ENCODE measurements at regions not wholly inside any gene's neighbourhood (a gene's known extent, or its start where the extent isn't known, plus 50 kb on each side); places are given as distances from the start of the nearest gene placed in this dataset.

DNA sequence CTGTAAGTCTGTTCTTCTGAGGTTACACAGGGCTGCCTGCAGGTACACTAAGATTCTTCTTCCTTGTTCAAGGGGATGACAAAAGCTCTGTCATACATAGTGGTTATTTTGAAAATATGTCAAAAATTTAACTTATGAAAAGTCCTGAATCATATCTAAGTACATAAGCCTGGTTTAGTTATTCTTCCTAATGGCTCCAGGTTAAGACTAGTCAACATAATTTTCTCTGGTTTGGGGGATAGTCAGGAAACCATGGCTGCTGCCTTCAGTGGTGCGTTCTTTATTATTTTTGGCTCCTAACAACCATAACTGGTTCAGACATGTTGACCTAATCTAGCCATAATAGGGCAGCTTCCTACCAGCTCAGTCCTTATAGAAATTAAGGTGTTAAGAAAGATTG is 257.4 kb upstream of the DDI1 start:
- Histone ChIP-seq H3K4me3 (ENCODE audit: low read length in 2 of 2) (no peak overlapping the region), H3K9me3 (ENCODE audit: control insufficient read depth in 2 of 2, low read length in 2 of 2) (no peaks in the 10 kb centered on the region), H3K9ac (ENCODE audit: low read depth in 1 of 2, low read length in 2 of 2) (no peak overlapping the region), H3K4me1 (ENCODE audit: control insufficient read depth in 2 of 2, insufficient read depth in 2 of 2, low read length in 2 of 2) (no peaks in the 10 kb centered on the region), H3K27me3 (ENCODE audit: control insufficient read depth in 2 of 2, insufficient read depth in 2 of 2, low read length in 2 of 2) (no peaks in the 10 kb centered on the region), H3K36me3 (ENCODE audit: control insufficient read depth in 2 of 2, insufficient read depth in 2 of 2, low read length in 2 of 2) (no peaks in the 10 kb centered on the region), H3K27ac (ENCODE audit: low read depth in 2 of 2, low read length in 2 of 2) (no peak overlapping the region)

DNA sequence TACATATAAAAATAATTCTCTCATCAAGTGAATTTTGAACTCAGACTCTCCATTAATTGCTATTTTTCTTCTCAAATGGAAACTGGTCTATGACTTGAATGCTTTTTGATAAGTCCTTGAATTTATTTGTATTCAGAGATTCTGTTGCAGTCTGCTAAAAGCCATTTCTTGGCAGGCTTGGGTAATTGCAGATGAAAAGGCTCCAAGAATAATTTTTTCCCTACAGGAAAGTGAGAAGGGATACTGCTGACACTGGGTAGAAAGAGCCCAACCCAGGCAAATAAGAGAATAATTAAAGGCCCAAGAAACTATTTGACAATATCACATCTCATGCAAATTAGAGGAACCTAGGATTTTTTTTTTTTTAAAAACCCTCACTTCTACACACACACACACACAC is 246.5 kb upstream of the DDI1 start:
- Histone ChIP-seq H3K4me3 (ENCODE audit: low read length in 2 of 2) (no peak overlapping the region), H3K9me3 (ENCODE audit: control insufficient read depth in 2 of 2, low read length in 2 of 2) (peaks cover 0 to 2% of the 10 kb centered on the region in 2 donors)

DNA sequence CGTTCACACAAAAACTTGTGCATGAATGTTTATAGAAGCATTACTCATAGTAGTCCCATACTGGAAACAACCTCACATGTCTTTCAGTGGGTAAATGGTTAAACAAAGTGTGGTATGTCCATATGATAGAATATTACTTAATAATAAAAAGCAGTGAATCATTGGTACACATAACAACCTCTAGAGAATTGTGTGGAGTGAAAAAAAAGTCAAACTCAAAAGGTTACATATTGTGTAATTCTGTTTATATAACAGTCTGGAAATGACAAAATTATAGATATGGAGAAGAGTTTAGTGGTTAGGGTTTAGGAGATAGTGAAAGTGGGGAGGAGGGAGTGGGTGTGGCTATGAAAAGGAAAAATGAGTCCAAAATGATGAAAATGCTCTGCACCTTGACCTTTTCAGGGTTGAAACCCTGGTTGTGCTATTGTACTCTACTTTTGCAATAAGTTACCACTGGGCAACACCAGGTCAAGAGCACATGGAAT is 243.4 kb upstream of the DDI1 start:
- H3K36me3 ChIP-seq (ENCODE audit: control insufficient read depth in 2 of 2, insufficient read depth in 2 of 2, low read length in 2 of 2): no peaks in the 10 kb centered on the region
- H3K9ac ChIP-seq (ENCODE audit: low read depth in 1 of 2, low read length in 2 of 2): no peak overlapping the region
- H3K27ac ChIP-seq (ENCODE audit: low read depth in 2 of 2, low read length in 2 of 2): no peak overlapping the region
- H3K4me3 ChIP-seq (ENCODE audit: low read length in 2 of 2): no peak overlapping the region
- peaks cover 0 to 2% of the 10 kb centered on the region in 2 donors for H3K4me1 ChIP-seq (ENCODE audit: control insufficient read depth in 2 of 2, insufficient read depth in 2 of 2, low read length in 2 of 2)
- H3K9me3 ChIP-seq (ENCODE audit: control insufficient read depth in 2 of 2, low read length in 2 of 2): peaks cover 0 to 2% of the 10 kb centered on the region in 2 donors
- H3K27me3 ChIP-seq (ENCODE audit: control insufficient read depth in 2 of 2, insufficient read depth in 2 of 2, low read length in 2 of 2): no peaks in the 10 kb centered on the region

More for the DNA sequence above, 246.5 kb upstream of the DDI1 start:
- no peaks in the 10 kb centered on the region for H3K4me1 ChIP-seq (ENCODE audit: control insufficient read depth in 2 of 2, insufficient read depth in 2 of 2, low read length in 2 of 2)
- H3K36me3 ChIP-seq (ENCODE audit: control insufficient read depth in 2 of 2, insufficient read depth in 2 of 2, low read length in 2 of 2): no peaks in the 10 kb centered on the region
- H3K9ac ChIP-seq (ENCODE audit: low read depth in 1 of 2, low read length in 2 of 2): no peak overlapping the region
- H3K27me3 ChIP-seq (ENCODE audit: control insufficient read depth in 2 of 2, insufficient read depth in 2 of 2, low read length in 2 of 2): no peaks in the 10 kb centered on the region
- H3K27ac ChIP-seq (ENCODE audit: low read depth in 2 of 2, low read length in 2 of 2): no peak overlapping the region

DNA sequence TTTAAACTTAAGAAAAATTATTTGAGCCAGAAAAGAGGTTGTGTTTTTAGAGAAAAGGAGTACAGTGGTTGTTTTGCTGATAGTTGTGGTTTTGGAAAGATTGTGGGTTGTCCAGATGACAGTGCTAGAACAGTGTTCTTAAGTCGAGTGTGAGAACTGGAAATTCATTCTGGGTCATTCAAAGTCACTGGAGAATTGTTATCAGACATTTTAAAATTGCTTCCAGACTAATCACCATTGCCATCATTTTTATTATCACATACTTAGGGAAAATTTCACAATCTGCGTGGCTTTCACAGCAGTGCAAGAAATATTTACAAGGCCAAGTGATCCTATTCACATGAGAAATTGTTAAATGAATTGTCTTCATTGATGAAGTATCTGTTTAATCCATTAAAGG is 242.2 kb upstream of the DDI1 start:
- H3K27me3 ChIP-seq (ENCODE audit: control insufficient read depth in 2 of 2, insufficient read depth in 2 of 2, low read length in 2 of 2): no peaks in the 10 kb centered on the region
- peaks cover 0 to 2% of the 10 kb centered on the region in 2 donors for H3K9me3 ChIP-seq (ENCODE audit: control insufficient read depth in 2 of 2, low read length in 2 of 2)
- no peak overlapping the region for H3K27ac ChIP-seq (ENCODE audit: low read depth in 2 of 2, low read length in 2 of 2)
- H3K9ac ChIP-seq (ENCODE audit: low read depth in 1 of 2, low read length in 2 of 2): no peak overlapping the region
- no peaks in the 10 kb centered on the region for H3K36me3 ChIP-seq (ENCODE audit: control insufficient read depth in 2 of 2, insufficient read depth in 2 of 2, low read length in 2 of 2)
- H3K4me1 ChIP-seq (ENCODE audit: control insufficient read depth in 2 of 2, insufficient read depth in 2 of 2, low read length in 2 of 2): peaks cover 0 to 2% of the 10 kb centered on the region in 2 donors
- no peak overlapping the region for H3K4me3 ChIP-seq (ENCODE audit: low read length in 2 of 2)

DNA sequence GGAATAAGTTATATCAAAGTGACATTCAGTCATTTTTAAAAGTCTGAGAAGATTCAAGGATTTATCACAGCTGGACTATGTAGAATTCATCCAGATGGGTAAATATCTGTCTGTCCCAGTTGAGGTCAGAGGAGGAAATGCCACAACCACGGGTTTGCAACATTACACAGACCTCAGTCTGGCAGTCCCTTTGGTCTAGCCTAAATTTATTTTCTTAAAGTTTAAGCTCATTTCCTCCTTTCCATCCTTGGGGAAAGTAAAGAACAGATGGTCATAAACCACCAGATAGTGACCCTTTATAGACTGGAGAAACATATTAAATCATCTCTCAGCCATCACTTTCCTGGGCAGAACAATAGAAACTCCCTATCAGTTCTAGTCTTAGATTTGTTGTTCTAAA is 238.4 kb upstream of the DDI1 start:
- H3K4me1 ChIP-seq (ENCODE audit: control insufficient read depth in 2 of 2, insufficient read depth in 2 of 2, low read length in 2 of 2): peaks cover 0 to 2% of the 10 kb centered on the region in 2 donors
- H3K27ac ChIP-seq (ENCODE audit: low read depth in 2 of 2, low read length in 2 of 2): no peak overlapping the region
- no peaks in the 10 kb centered on the region for H3K9me3 ChIP-seq (ENCODE audit: control insufficient read depth in 2 of 2, low read length in 2 of 2)
- no peak overlapping the region for H3K4me3 ChIP-seq (ENCODE audit: low read length in 2 of 2)
- no peak overlapping the region for H3K9ac ChIP-seq (ENCODE audit: low read depth in 1 of 2, low read length in 2 of 2)
- H3K36me3 ChIP-seq (ENCODE audit: control insufficient read depth in 2 of 2, insufficient read depth in 2 of 2, low read length in 2 of 2): no peaks in the 10 kb centered on the region
- no peaks in the 10 kb centered on the region for H3K27me3 ChIP-seq (ENCODE audit: control insufficient read depth in 2 of 2, insufficient read depth in 2 of 2, low read length in 2 of 2)

DNA sequence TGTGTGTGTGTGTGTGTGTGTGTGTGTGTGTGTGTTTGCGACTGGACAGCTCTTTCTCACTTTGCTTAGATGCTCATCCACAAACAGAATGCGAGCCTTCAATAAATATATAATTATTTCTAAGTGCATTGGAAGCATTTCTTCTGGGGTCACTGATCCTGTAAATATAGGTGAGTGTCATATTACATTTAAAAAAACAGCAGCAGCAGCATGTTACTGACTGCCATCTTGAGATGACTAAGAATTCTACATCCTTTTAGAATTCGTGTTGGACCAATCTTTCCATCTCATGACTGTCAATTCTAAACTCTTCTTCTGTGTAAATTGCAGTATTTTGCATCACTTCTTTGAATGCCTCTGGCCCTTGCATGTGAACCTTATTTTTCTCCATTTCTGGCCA is 238.0 kb upstream of the DDI1 start:
- Histone ChIP-seq H3K9ac (ENCODE audit: low read depth in 1 of 2, low read length in 2 of 2) (no peak overlapping the region), H3K27me3 (ENCODE audit: control insufficient read depth in 2 of 2, insufficient read depth in 2 of 2, low read length in 2 of 2) (no peaks in the 10 kb centered on the region), H3K4me3 (ENCODE audit: low read length in 2 of 2) (no peak overlapping the region), H3K27ac (ENCODE audit: low read depth in 2 of 2, low read length in 2 of 2) (no peak overlapping the region), H3K9me3 (ENCODE audit: control insufficient read depth in 2 of 2, low read length in 2 of 2) (no peaks in the 10 kb centered on the region), H3K36me3 (ENCODE audit: control insufficient read depth in 2 of 2, insufficient read depth in 2 of 2, low read length in 2 of 2) (no peaks in the 10 kb centered on the region), H3K4me1 (ENCODE audit: control insufficient read depth in 2 of 2, insufficient read depth in 2 of 2, low read length in 2 of 2) (peaks cover 0 to 2% of the 10 kb centered on the region in 2 donors)

DNA sequence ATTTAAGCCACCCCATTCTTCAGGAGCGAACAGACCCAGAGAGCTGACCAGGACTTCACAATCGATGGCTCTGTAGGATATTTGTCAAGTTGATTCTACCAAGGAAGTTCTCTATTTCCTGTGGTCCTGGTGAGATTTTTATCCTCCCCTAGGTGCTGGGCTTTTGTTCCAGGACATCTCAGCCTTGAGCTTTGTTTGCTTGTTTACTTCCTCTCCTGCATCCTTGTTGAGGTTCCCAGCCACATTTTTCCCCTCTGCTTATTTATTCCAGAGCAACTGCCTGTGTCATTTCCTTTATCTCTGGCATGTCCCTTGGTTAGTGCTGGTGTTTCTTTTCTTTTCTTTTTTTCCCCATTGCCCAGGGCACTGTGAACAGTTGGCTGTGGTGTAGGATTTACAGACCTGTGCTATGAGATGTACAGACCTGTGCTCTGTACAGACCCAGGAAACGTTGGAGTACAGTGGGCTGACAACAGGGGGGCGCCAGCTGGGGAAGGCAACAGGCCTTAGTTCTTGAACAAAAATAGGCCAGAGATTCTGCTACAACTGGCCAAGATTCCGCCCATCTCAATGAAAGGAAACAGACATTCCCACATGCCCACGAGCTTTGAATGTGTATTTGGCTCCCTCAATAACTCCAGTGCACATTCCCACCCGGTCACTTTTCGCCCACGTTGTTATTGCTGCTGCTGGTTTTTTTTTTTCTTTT is 235.9 kb upstream of the DDI1 start:
- no peak overlapping the region for H3K27ac ChIP-seq (ENCODE audit: low read depth in 2 of 2, low read length in 2 of 2)
- no peak overlapping the region for H3K9ac ChIP-seq (ENCODE audit: low read depth in 1 of 2, low read length in 2 of 2)
- peaks cover 0 to 6% of the 10 kb centered on the region in 2 donors for H3K4me1 ChIP-seq (ENCODE audit: control insufficient read depth in 2 of 2, insufficient read depth in 2 of 2, low read length in 2 of 2)
- no peaks in the 10 kb centered on the region for H3K9me3 ChIP-seq (ENCODE audit: control insufficient read depth in 2 of 2, low read length in 2 of 2)
- no peak overlapping the region for H3K4me3 ChIP-seq (ENCODE audit: low read length in 2 of 2)
- H3K27me3 ChIP-seq (ENCODE audit: control insufficient read depth in 2 of 2, insufficient read depth in 2 of 2, low read length in 2 of 2): no peaks in the 10 kb centered on the region
- no peaks in the 10 kb centered on the region for H3K36me3 ChIP-seq (ENCODE audit: control insufficient read depth in 2 of 2, insufficient read depth in 2 of 2, low read length in 2 of 2)

DNA sequence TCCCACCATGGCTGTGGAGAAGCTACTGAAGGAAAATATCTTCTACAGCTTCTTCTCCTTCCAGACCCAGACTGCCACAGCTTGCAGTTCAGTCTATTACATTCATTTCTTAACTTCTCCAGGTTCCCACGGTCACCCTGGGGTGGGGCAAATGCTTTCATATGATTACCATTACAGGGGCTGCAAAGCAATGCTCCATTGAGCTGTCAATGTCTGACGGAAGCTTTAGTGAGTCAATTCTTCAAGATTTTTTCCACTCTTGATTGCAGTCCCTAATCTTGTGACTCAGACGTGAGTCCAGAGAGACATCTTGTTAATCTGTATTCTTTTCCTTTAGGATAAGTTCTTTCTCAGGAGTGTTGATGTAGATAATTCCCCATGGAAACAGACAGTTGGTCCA is 233.4 kb upstream of the DDI1 start:
- Histone ChIP-seq H3K27me3 (ENCODE audit: control insufficient read depth in 2 of 2, insufficient read depth in 2 of 2, low read length in 2 of 2) (no peaks in the 10 kb centered on the region), H3K9me3 (ENCODE audit: control insufficient read depth in 2 of 2, low read length in 2 of 2) (no peaks in the 10 kb centered on the region), H3K27ac (ENCODE audit: low read depth in 2 of 2, low read length in 2 of 2) (no peak overlapping the region), H3K4me3 (ENCODE audit: low read length in 2 of 2) (no peak overlapping the region), H3K9ac (ENCODE audit: low read depth in 1 of 2, low read length in 2 of 2) (no peak overlapping the region), H3K36me3 (ENCODE audit: control insufficient read depth in 2 of 2, insufficient read depth in 2 of 2, low read length in 2 of 2) (no peaks in the 10 kb centered on the region), H3K4me1 (ENCODE audit: control insufficient read depth in 2 of 2, insufficient read depth in 2 of 2, low read length in 2 of 2) (peaks cover 0 to 8% of the 10 kb centered on the region in 2 donors)

DNA sequence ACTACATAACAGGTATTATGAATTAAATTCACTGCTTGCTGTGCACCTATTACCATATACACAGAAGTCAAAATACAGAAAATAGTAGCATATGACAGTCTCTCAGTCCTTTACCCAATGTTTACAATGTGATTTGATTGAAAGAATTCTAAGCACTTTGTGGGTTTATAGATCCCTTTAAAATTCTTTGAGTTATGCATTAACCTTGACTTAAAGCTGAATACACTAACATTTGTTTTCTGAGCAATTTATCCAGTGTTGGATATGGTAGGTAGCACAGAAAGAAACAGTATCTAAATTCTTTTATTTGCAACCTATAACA is 230.8 kb upstream of the DDI1 start:
- no peaks in the 10 kb centered on the region for H3K9me3 ChIP-seq (ENCODE audit: control insufficient read depth in 2 of 2, low read length in 2 of 2)
- no peaks in the 10 kb centered on the region for H3K36me3 ChIP-seq (ENCODE audit: control insufficient read depth in 2 of 2, insufficient read depth in 2 of 2, low read length in 2 of 2)
- no peak overlapping the region for H3K9ac ChIP-seq (ENCODE audit: low read depth in 1 of 2, low read length in 2 of 2)
- no peak overlapping the region for H3K27ac ChIP-seq (ENCODE audit: low read depth in 2 of 2, low read length in 2 of 2)
- H3K4me3 ChIP-seq (ENCODE audit: low read length in 2 of 2): no peak overlapping the region
- peaks cover 0 to 8% of the 10 kb centered on the region in 2 donors for H3K4me1 ChIP-seq (ENCODE audit: control insufficient read depth in 2 of 2, insufficient read depth in 2 of 2, low read length in 2 of 2)
- no peaks in the 10 kb centered on the region for H3K27me3 ChIP-seq (ENCODE audit: control insufficient read depth in 2 of 2, insufficient read depth in 2 of 2, low read length in 2 of 2)

DNA sequence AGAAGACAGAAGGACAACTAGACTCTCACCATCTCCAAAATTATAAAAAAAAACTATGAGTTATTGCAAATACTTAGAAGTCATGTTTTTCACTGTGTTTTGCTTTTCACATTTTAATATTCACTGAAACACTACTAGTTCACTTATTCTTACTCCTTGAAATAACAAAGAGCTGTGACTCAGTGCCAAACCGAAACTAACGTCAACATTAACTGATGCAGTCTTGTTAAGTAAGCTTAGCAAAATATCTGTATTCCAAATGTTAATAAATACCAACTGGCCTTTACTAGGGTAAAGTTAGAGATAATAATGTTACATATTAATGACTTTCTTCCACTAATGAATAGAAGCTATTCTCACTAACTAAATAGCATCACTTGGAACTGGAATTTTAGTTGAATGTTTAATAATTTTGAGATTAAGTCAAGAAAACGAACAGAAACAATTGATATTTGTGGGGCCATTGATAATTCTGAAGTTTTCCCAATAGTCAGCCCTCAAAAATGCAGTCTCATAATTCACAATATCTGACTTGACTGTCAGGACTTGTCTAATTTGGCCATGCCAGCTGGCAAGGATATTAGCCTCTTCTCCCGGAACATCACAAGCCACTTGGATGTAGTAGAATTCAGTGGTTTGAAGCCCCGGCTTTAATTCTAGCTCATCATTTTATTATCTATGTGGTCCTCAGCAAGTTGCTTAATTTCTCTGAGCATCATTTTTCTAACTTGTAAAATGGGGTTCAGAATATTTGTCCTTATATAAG is 230.1 kb upstream of the DDI1 start:
- Histone ChIP-seq H3K4me1 (ENCODE audit: control insufficient read depth in 2 of 2, insufficient read depth in 2 of 2, low read length in 2 of 2) (peaks cover 0 to 8% of the 10 kb centered on the region in 2 donors), H3K36me3 (ENCODE audit: control insufficient read depth in 2 of 2, insufficient read depth in 2 of 2, low read length in 2 of 2) (no peaks in the 10 kb centered on the region), H3K9ac (ENCODE audit: low read depth in 1 of 2, low read length in 2 of 2) (no peak overlapping the region), H3K4me3 (ENCODE audit: low read length in 2 of 2) (no peak overlapping the region), H3K9me3 (ENCODE audit: control insufficient read depth in 2 of 2, low read length in 2 of 2) (no peaks in the 10 kb centered on the region), H3K27me3 (ENCODE audit: control insufficient read depth in 2 of 2, insufficient read depth in 2 of 2, low read length in 2 of 2) (no peaks in the 10 kb centered on the region), H3K27ac (ENCODE audit: low read depth in 2 of 2, low read length in 2 of 2) (no peak overlapping the region)
